IPS-18a (cell line): ENCODE measurements at regions not wholly inside any gene's neighbourhood (a gene's known extent, or its start where the extent isn't known, plus 50 kb on each side); places are given as distances from the start of the nearest gene placed in this dataset.

Experiments
- H3K27ac ChIP-seq: one replicate; pipeline ENCODE4 v1.5.1; 2013; ENCODE audit warnings: low read length
- H3K27me3 ChIP-seq: one replicate; pipeline ENCODE4 v1.6.1; 2013; ENCODE audit warnings: mild to moderate bottlenecking, low read length; ENCODE audit not compliant: control insufficient read depth, insufficient read depth
- H3K36me3 ChIP-seq: one replicate; pipeline ENCODE4 v1.6.1; 2013; ENCODE audit warnings: low read depth, low read length; ENCODE audit not compliant: control insufficient read depth
- H3K4me1 ChIP-seq: one replicate; pipeline ENCODE4 v1.6.1; 2013; ENCODE audit warnings: low read depth, low read length; ENCODE audit not compliant: control insufficient read depth
- H3K4me3 ChIP-seq: one replicate; pipeline ENCODE4 v1.5.1; 2013; ENCODE audit warnings: low read length
- H3K9ac ChIP-seq: one replicate; pipeline ENCODE4 v1.6.1; 2013; ENCODE audit warnings: mild to moderate bottlenecking, low read length, moderate library complexity
- H3K9me3 ChIP-seq: one replicate; pipeline ENCODE4 v1.6.1; 2013; ENCODE audit warnings: low read depth, low read length; ENCODE audit not compliant: control insufficient read depth

GRCh38 chr17:51391982-51392654 lies 131.8 kb downstream of the UTP18 start:
- no peak overlapping the region for H3K9ac ChIP-seq
- no peaks in the 10 kb centered on the region for H3K36me3 ChIP-seq
- no peaks in the 10 kb centered on the region for H3K4me1 ChIP-seq
- no peaks in the 10 kb centered on the region for H3K27me3 ChIP-seq
- no peaks in the 10 kb centered on the region for H3K9me3 ChIP-seq
- no peak overlapping the region for H3K4me3 ChIP-seq
- no peak overlapping the region for H3K27ac ChIP-seq

GRCh38 chr17:51395621-51396020 lies 135.3 kb downstream of the UTP18 start:
- Histone ChIP-seq H3K4me3 (no peak overlapping the region), H3K36me3 (no peaks in the 10 kb centered on the region), H3K27me3 (no peaks in the 10 kb centered on the region), H3K27ac (no peak overlapping the region), H3K4me1 (no peaks in the 10 kb centered on the region), H3K9me3 (no peaks in the 10 kb centered on the region), H3K9ac (no peak overlapping the region)

GRCh38 chr17:51397361-51398127 lies 137.2 kb downstream of the UTP18 start:
- Histone ChIP-seq H3K4me3 (no peak overlapping the region), H3K36me3 (no peaks in the 10 kb centered on the region), H3K9ac (no peak overlapping the region), H3K27me3 (no peaks in the 10 kb centered on the region), H3K27ac (no peak overlapping the region), H3K9me3 (no peaks in the 10 kb centered on the region), H3K4me1 (no peaks in the 10 kb centered on the region)

GRCh38 chr17:51398128-51398525 lies 137.8 kb downstream of the UTP18 start:
- Histone ChIP-seq H3K4me3 (no peak overlapping the region), H3K9me3 (no peaks in the 10 kb centered on the region), H3K27me3 (no peaks in the 10 kb centered on the region), H3K9ac (no peak overlapping the region), H3K36me3 (no peaks in the 10 kb centered on the region), H3K4me1 (no peaks in the 10 kb centered on the region), H3K27ac (no peak overlapping the region)

GRCh38 chr17:51398687-51399086 lies 138.3 kb downstream of the UTP18 start:
- Histone ChIP-seq H3K36me3 (no peaks in the 10 kb centered on the region), H3K9ac (no peak overlapping the region), H3K27me3 (no peaks in the 10 kb centered on the region), H3K4me3 (no peak overlapping the region), H3K9me3 (no peaks in the 10 kb centered on the region), H3K4me1 (no peaks in the 10 kb centered on the region), H3K27ac (no peak overlapping the region)

GRCh38 chr17:51401279-51401678 lies 140.9 kb downstream of the UTP18 start:
- Histone ChIP-seq H3K27ac (no peak overlapping the region), H3K27me3 (no peaks in the 10 kb centered on the region), H3K36me3 (no peaks in the 10 kb centered on the region), H3K4me3 (no peak overlapping the region), H3K9ac (no peak overlapping the region), H3K9me3 (no peaks in the 10 kb centered on the region), H3K4me1 (no peaks in the 10 kb centered on the region)

- Histone ChIP-seq H3K27ac (no peak overlapping the region), H3K9ac (no peak overlapping the region), H3K4me3 (no peak overlapping the region), H3K36me3 (no peaks in the 10 kb centered on the region), H3K9me3 (no peaks in the 10 kb centered on the region), H3K4me1 (no peaks in the 10 kb centered on the region), H3K27me3 (no peaks in the 10 kb centered on the region)
Measured at GRCh38 chr17:51402899-51403298, 142.6 kb downstream of the UTP18 start.

GRCh38 chr17:51407576-51407975 lies 147.2 kb downstream of the UTP18 start:
- Histone ChIP-seq H3K9me3 (no peaks in the 10 kb centered on the region), H3K27ac (no peak overlapping the region), H3K9ac (no peak overlapping the region), H3K36me3 (no peaks in the 10 kb centered on the region), H3K27me3 (no peaks in the 10 kb centered on the region), H3K4me3 (no peak overlapping the region), H3K4me1 (no peaks in the 10 kb centered on the region)

GRCh38 chr17:51419476-51419875 lies 159.1 kb downstream of the UTP18 start:
- H3K27me3 ChIP-seq: no peaks in the 10 kb centered on the region
- H3K27ac ChIP-seq: no peak overlapping the region
- no peaks in the 10 kb centered on the region for H3K36me3 ChIP-seq
- H3K9ac ChIP-seq: no peak overlapping the region
- no peaks in the 10 kb centered on the region for H3K9me3 ChIP-seq
- H3K4me3 ChIP-seq: no peak overlapping the region
- no peaks in the 10 kb centered on the region for H3K4me1 ChIP-seq

GRCh38 chr17:51421525-51421924 lies 161.2 kb downstream of the UTP18 start:
- no peaks in the 10 kb centered on the region for H3K27me3 ChIP-seq
- no peak overlapping the region for H3K27ac ChIP-seq
- H3K9ac ChIP-seq: no peak overlapping the region
- H3K4me3 ChIP-seq: no peak overlapping the region
- no peaks in the 10 kb centered on the region for H3K9me3 ChIP-seq
- H3K36me3 ChIP-seq: no peaks in the 10 kb centered on the region
- no peaks in the 10 kb centered on the region for H3K4me1 ChIP-seq

- H3K36me3 ChIP-seq: no peaks in the 10 kb centered on the region
- no peak overlapping the region for H3K4me3 ChIP-seq
- no peak overlapping the region for H3K9ac ChIP-seq
- no peaks in the 10 kb centered on the region for H3K27me3 ChIP-seq
- H3K4me1 ChIP-seq: no peaks in the 10 kb centered on the region
- H3K9me3 ChIP-seq: no peaks in the 10 kb centered on the region
- H3K27ac ChIP-seq: no peak overlapping the region
Measured at GRCh38 chr17:51422634-51423033, 162.3 kb downstream of the UTP18 start.
